Osteocyte (in vitro differentiated cells): ENCODE measurements at regions not wholly inside any gene's neighbourhood (a gene's known extent, or its start where the extent isn't known, plus 50 kb on each side); places are given as distances from the start of the nearest gene placed in this dataset.

Experiments used
- DNase-seq: peaks from one replicate; pipeline ENCODE4 v3.0.0; 2021; ENCODE audit warnings: mixed read lengths; ENCODE audit not compliant: unreplicated experiment; ENCODE audit errors: extremely low spot score
- H3K27ac Mint-ChIP-seq: one replicate; pipeline ENCODE4 v1.8.0; 2021; ENCODE audit warnings: mild to moderate bottlenecking, mixed read lengths; ENCODE audit not compliant: unreplicated experiment
- H3K27me3 Mint-ChIP-seq: one replicate; pipeline ENCODE4 v1.8.0; 2021; ENCODE audit warnings: mixed read lengths; ENCODE audit not compliant: unreplicated experiment
- H3K36me3 Mint-ChIP-seq: one replicate; pipeline ENCODE4 v1.8.0; 2021; ENCODE audit warnings: mixed read lengths; ENCODE audit not compliant: unreplicated experiment
- H3K4me1 Mint-ChIP-seq: one replicate; pipeline ENCODE4 v1.8.0; 2021; ENCODE audit warnings: mixed read lengths; ENCODE audit not compliant: unreplicated experiment
- H3K4me3 Mint-ChIP-seq: one replicate; pipeline ENCODE4 v1.8.0; 2021; ENCODE audit warnings: mild to moderate bottlenecking, moderate library complexity, mixed read lengths; ENCODE audit not compliant: unreplicated experiment
- H3K9me3 Mint-ChIP-seq: one replicate; pipeline ENCODE4 v1.8.0; 2021; ENCODE audit warnings: mixed read lengths; ENCODE audit not compliant: unreplicated experiment
- CTCF ChIP-seq: fragments of 200-600 bp; sonication (generic); IDR thresholded peaks from 2 replicates; pipeline ENCODE4 v1.5.0; 2021; ENCODE audit warnings: antibody characterized with exemption, mild to moderate bottlenecking, moderate library complexity

GRCh38 chr4:20050768-20051167 lies 200.9 kb upstream of the SLIT2 start:
- Mint-ChIP-seq H3K9me3 (no peaks in the 10 kb centered on the region), H3K27me3 (no peaks in the 10 kb centered on the region), H3K4me3 (no peak overlapping the region), H3K36me3 (no peaks in the 10 kb centered on the region), H3K4me1 (peaks cover 15% of the 10 kb centered on the region), H3K27ac (no peak overlapping the region)
- TF ChIP-seq CTCF: no peak
- DNase-seq: no peak

- TF ChIP-seq CTCF: no peak
- Mint-ChIP-seq H3K4me3 (no peak overlapping the region), H3K9me3 (no peaks in the 10 kb centered on the region), H3K4me1 (peaks cover 23% of the 10 kb centered on the region), H3K36me3 (no peaks in the 10 kb centered on the region), H3K27ac (no peak overlapping the region), H3K27me3 (no peaks in the 10 kb centered on the region)
- no peak for DNase-seq
Measured at GRCh38 chr4:20049889-20050288, 201.8 kb upstream of the SLIT2 start.

GRCh38 chr4:20046931-20047677 lies 204.6 kb upstream of the SLIT2 start:
- H3K4me3 Mint-ChIP-seq: no peak overlapping the region
- peak overlapping the region; percentile 45 for H3K27ac Mint-ChIP-seq
- TF ChIP-seq CTCF: no peak
- no peaks in the 10 kb centered on the region for H3K9me3 Mint-ChIP-seq
- no peaks in the 10 kb centered on the region for H3K36me3 Mint-ChIP-seq
- no peak for DNase-seq
- H3K4me1 Mint-ChIP-seq: peaks cover 50% of the 10 kb centered on the region
- no peaks in the 10 kb centered on the region for H3K27me3 Mint-ChIP-seq

GRCh38 chr4:20046179-20046578 lies 205.5 kb upstream of the SLIT2 start:
- H3K27ac Mint-ChIP-seq: peak overlapping the region; percentile 19
- H3K9me3 Mint-ChIP-seq: no peaks in the 10 kb centered on the region
- H3K4me3 Mint-ChIP-seq: no peak overlapping the region
- DNase-seq: no peak
- no peaks in the 10 kb centered on the region for H3K27me3 Mint-ChIP-seq
- TF ChIP-seq CTCF: no peak
- H3K4me1 Mint-ChIP-seq: peaks cover 52% of the 10 kb centered on the region
- H3K36me3 Mint-ChIP-seq: no peaks in the 10 kb centered on the region

GRCh38 chr4:20044966-20045365 lies 206.7 kb upstream of the SLIT2 start:
- Mint-ChIP-seq H3K27ac (peak overlapping the region; percentile 48), H3K9me3 (no peaks in the 10 kb centered on the region), H3K4me1 (peaks cover 52% of the 10 kb centered on the region), H3K36me3 (no peaks in the 10 kb centered on the region), H3K27me3 (no peaks in the 10 kb centered on the region), H3K4me3 (no peak overlapping the region)
- no peak for DNase-seq
- no peak for TF ChIP-seq CTCF
